DMS53 treated with DMSO at 0.1 percent for 48 hours (cell line): ENCODE measurements at regions not wholly inside any gene's neighbourhood (a gene's known extent, or its start where the extent isn't known, plus 50 kb on each side); places are given as distances from the start of the nearest gene placed in this dataset.
"Not testable (repeated sequence)": the region's sequence is repeated elsewhere in the genome, so short reads cannot be mapped to it uniquely, and the experiment has no call there.

ENCODE experiments used
- DNase-seq: peaks from one replicate; lab custom pipeline; 2025; ENCODE audit not compliant: unreplicated experiment; lab: John Stamatoyannopoulos, UW

DNA sequence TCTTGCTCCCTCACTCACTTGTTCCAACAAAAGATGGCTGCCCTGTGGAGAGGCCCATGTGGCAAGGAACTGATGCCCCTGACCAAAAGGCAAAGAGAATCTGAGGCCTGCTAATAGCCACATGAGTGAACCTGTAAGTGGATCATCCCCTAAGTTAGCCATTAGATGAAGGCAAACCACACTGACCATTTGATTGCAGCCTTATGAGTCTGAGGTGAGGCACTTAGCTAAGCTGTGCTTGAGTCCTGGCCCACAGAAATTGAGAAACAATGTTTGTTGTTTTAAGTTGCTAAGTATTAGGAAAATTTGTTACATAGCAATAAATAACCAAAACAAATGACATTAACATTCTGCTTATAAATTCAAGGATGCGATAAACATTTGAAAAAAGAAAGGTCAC is 100.1 kb upstream of the BET1 start:
- DNase-seq = no peak

DNA sequence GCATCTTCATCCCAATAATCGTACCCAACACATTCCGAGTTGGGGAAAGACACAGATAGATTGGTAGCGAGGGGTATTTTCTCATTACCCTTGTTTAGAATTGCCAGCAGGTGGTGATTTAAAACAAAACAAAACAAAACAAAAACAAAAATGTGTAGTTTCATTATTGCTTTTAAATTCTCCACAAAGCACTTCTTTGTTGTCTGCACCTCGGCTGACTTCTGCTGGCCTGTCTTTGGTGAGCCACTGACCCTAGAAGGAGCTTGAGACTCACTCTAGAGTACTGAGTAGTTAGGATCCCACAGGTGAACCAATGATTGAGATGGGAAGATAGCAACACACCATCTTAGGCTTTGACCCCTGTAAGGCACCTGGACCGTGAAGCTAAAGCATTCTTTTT is 105.4 kb upstream of the BET1 start:
- no peak for DNase-seq

DNA sequence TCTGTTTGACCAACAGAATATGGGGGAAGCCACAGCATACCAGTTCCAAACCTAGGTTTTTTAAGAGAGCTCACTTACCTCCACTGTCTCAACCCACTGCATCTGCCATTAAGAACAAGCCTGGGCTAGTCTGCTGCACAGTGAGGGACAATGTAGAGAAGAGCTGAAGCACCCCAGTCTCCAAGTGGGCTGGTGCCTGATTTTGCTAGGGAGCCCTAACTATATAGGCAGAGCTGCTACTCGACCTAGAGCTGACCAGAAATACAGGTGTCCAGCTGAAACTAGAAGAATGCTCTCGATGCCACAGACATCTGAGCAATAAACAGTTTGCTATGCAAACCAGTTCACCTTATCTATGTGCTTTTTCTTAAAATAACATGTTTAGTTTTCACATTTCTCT is 106.9 kb upstream of the BET1 start:
- no peak for DNase-seq

DNA sequence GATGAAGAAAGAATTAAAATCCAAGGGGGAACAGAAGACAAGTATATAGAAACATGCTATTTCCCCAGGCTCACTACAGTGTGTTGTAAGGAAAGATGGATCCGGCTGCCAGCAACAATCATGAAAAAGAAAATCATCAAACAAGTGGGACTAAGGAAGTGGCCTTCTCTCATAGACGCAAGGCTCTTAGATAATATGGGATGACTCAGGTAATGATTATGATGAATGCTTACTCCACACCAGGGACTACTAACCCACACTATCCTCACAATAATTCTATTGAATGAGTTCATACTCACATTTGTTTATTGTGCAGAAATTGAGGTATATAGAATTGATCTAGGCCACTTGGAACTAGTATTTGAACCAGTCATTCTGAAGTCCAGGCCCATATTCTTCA is 111.2 kb upstream of the BET1 start:
- no peak for DNase-seq

DNA sequence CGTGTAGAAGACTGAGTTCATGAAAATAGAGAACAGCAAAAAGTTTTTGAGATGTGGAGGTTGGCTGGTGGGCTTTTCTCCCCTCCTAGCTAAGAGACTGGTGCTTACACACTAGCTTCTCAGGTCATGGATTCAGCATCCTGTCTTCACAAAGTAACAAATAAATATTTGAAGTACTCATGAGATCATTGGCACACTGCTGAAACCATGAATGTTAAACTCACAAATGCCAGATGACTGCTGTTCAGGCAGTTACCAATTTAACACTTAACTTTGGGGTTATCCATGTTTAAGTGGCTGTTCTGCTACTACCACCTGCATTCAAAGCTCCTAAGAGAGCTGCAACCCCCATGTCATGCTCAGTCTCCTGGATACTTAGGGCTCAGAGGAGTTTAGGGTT is 119.0 kb upstream of the BET1 start:
- DNase-seq = peak; percentile 10

DNA sequence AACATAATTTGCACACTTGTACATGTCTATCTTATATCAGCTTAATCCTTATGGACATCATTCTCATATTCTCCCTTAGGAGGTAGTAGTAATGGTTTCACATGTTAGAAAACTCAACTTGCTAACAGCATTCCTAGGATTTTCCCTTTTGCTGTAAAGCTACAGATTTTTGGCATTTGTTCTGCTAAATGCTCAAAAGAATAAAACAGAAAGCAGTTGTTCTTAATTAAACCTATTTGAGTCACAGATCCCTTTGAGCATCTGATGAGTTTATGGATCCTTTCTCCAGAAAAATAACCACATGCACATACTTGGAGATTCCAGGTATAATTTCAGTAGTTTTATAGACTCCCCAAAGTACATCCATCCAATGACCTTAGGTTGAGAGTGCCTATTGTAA is 122.9 kb upstream of the BET1 start:
- DNase-seq = no peak

DNA sequence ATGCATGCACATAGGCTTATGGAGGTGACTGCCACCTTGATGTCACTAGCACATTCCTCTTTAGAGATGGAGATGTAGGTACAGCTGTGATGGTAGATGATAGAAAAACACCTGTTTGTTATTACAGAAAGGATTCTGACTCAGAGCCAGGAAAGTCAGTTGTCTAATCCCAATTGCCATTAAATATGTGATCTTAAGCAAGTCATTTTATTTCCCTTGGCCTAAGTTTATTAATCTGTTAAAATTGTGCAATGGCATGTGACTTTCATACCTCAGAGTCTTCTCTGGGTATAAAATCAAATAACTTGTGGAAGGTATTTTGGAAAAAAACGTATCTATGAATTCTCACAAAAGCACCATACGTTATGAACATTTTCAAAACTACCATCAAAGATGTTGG is 123.9 kb upstream of the BET1 start:
- DNase-seq = no peak

DNA sequence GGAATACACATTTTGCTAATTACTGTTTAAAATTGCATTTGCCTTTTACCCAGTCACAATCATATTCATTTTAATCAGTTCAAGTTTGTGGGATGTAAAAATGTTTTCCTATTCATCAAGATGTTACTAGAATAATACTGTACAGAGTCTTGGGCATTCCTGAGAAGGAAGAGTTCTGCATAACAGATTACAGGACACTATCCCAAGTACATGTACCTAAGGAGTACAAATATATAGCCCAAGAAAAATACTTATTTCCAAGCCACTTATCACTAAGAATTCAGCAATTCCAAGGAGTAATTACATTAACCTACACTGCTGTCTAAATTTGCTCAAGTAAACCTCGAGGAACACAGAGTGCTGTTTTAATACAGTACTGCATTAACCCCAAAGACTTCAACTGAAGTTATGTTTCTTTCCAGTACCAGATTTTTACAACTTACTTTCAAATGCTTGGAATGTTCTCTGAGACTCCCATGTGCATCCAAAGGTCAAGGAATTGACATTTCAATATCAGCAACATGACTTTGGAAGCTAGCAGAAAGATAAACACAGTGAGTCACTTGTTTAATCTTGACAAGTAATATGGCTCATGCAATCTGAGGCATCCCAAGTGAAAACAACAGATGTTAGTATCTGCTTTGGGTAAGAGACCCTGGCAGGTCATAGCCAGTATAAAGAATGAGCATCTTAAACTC is 125.4 kb upstream of the BET1 start:
- peak; percentile 66 for DNase-seq

DNA sequence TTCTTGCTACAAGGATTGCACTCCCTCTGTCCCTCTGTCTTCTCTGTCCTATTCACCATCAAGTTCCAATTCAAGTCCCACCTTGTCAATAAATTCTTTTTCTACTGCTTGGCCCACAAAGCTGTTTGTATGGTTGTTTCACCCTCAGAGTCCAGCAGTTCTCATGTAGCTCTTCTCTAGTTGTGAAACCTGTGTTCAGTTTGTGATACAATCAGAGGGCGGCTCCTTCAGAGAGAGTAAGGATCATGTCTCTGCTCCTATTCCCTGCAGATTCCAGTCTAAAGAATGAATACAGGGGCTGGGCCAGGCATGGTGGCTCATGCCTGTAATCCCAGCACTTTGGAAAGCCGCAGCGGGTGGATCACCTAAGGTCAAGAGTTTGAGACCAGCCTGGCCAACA is 126.6 kb upstream of the BET1 start:
- no peak for DNase-seq

DNA sequence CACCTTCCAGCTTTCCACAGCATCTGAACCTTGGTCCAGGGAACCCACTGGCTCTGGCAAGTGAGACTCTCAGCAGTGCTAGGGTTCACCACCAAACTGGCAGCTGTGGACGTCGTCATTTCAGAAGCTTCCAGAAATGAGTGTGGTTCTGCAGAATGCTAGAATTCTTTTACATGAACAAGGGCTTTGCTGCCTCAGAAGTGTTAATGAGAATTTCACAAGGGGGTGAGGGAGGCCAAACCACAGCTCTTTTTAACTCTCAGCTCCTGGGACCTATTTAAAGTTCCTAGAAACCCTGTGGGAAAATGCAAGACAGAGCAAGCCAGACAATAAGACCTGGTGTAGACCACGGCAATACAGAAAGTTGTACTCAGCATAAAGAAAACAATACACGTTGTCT is 129.3 kb upstream of the BET1 start:
- DNase-seq = no peak

DNA sequence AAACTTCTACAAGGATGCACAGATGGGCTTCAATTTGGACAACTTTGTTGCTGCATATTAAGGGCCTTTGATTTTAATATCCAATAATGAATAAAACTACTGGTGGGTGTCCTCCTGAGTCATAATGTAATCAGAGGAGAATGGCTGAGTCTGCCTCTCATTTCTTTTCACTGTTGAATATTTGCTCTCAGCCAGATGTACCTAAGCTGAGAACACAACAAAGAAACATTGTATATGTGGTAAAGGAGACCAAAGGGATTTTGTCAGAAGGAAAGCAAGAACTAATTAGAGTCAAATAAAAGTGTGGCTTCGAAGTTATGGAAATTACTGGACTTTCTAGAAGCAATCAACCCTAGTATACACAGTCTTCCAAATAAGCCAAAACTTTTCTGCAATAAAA is 131.0 kb upstream of the BET1 start:
- no peak for DNase-seq

DNA sequence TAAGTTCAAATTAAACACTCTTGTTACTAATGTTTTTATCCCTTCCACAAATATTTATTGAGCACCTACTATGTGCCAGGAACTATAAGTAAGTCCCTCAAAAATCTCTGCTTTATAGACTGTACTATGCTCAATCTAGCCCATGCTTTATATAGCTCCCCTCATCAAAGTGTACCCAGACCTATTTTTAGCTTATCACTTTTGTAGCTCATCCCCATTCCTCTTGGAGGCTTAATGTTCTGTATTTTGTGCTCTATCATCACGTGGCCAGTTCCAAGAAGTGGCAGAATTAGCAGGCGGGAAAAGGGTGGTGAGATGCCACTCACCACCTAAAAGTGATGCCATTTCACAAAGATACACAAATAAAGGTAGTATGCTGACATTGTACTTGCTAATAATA is 138.1 kb upstream of the BET1 start:
- no peak for DNase-seq

DNA sequence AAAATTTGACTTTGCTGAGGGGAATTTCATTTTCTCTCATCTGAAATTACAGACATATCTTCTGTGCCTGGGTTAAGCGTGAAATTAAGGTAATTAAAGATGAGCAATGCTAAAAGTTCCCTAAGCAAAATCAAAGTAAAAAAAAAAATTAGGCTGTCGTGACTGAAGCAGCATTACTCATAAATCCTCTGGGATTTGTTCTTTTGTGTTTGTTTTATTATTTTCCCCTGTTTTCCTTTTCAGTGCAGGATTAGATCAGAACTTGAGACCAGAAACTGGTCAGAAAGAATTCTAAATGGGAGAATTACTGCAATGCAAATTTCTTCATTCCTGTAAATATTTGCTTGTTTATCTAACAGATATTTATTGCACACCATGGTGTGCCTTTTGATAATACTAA is 141.4 kb upstream of the BET1 start:
- DNase-seq = no peak

DNA sequence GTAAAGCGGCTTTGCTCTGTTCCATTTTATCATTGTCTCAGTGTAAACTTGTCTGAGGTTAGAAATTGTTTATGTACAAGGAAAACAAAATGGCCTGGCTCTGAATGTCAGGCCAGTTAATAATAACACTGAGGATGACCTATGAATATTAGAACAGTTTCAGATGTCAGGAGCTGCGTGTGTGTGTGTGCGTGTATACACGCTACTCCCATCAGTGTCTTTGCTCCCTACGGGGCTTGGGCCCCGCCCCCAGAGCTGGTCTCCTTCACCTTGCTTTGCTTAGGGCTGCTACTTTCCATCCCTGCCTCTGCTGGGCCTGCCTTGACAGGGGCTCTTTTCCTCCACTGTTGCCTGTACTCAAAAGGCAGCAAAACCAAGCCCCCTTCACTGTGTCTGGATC is 142.3 kb upstream of the BET1 start:
- no peak for DNase-seq

DNA sequence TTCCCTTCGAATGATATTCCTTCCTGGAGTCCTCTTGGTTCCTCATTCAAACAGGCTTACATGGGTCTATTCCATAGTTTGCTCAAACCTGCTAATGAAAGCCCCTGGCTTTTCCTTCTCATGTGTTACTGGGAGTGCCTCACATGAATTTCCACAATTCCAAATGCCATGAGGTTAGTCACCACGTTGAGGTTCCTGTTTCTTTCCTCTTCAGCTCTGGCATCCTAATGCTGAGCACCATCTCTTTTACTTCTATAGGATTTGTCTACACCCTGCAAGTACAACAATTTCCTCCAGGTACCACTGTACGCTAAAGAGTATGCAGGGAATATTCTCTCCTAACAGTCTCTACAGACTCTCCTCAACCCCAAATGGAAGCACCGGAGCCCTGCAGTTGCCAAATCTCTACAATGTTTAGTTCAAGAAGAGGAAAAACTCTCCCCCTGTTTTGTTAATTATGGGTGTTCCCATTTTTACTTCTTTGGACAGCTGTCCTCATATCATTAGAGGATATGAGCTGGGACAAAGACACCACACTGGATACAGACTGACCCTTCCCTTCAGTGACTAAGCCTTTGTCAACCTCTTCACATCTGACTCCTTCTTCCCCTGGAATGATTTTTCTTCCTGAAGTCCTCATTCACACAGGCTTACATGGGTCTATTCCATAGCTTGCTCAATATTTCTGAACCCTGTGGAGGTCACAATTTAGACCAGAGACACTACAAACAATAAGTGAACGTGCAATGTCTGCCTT is 145.8 kb upstream of the BET1 start:
- no peak for DNase-seq

DNA sequence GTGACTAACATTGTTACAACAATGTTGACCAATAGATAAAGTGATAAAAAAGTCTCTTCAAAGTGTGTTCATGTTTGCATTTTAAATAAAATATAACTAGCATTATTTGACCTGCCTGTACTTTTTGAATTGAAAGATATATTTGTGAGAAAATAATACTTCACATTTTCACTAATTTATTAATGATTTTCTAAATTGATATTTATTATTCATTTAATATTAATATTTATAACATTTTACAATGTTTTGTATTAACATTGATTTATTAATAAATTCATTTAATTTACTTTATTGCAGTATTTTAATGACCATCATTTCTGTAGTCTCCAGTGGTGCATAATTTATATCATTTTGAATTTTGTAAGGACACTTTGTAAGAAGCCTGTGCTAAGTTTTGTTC is 150.0 kb upstream of the BET1 start:
- no peak for DNase-seq

DNA sequence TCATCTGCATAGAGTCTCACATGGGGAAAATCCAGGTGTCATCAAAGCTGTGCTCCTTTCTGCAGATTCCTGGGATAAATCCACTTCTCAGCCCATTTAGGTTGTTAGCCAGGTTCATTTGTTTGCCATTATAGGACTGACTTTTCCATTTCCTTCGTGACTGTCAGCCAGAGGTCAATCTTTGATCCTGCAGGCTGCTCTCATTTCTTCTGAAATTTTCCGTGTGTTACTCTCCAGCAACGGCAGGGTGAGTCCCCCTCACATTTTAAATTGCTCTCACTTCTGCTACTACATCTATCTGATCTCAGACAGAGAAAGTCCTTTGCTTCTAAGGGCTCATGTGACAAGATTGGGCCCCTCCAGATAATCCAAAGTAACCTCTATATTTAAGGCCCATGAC is 150.7 kb upstream of the BET1 start:
- no peak for DNase-seq

DNA sequence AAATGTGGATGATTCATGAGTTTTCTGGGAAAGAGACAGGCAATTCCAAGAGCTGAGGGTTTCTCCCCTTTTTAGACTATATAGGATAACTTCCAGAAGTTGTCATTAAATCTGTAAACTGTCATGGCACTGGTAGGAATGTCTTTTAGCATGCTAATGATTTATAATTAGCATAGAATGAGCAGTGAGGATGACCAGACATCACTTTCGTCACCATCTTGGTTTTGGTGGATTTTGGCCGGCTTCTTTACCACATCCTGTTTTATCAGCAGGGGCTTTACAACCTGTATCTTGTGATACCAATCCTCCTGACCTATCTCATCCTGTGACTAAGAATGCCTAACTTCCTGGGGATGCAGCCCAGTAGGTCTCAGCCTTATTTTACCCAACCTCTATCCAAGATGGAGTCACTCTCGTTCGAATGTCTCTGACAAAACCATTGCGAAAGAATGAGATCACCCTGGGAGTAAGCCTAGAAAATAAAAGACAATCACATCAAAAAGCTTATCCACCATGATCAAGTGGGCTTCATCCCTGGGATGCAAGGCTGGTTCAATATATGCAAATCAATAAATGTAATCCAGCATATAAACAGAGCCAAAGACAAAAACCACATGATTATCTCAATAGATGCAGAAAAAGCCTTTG is 153.6 kb upstream of the BET1 start:
- not testable (repeated sequence) for DNase-seq

DNA sequence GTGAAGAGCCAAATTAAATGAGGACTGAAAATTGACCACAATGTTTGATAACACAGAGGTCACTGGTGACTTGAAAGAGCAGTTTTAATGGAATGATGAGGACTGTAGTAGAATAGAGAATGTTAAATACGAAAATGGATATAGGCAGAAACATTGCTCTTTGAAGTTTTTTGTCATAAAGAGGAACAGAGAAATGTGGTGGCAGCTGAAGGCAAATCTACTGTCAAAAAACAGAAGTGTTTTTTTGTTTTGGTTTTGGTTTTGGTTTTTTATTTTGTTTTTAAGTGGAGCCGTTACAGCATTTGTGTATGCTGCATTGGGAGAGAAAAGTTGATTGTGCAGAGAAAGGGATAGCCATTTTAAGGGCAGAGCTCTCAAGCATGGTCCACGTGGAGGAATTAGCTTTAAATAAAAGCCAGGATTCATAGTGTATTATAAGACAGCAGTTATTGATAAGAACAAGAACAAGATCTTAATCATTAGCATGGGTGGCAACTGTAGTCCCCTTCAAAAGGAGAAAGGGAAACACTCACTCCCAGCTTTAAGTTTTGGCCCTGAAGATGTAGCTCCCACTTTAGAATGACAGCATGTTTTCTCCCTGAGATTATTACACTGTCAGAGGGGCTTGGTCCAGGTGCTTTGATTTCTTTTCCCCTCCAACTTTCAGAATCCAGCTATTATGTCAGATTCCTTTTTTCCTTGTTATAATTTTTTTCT is 156.7 kb upstream of the BET1 start:
- no peak for DNase-seq

DNA sequence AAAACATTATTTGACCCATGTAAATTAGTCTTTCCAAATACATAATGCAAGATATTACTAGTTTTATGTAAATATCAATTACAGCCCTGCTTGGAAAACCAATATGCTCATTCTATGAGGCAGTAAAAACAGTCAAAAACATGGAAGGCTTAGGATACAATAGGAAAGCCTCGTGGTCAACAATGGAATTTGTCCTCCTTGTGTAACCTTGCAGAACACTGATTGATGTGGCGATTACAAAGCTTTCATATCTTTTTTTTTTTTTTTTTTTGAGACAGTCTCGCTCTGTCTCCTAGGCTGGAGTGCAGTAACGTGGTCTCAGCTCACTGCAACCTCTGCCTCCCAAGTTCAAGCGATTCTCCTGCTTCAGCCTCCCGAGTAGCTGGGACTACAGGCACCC is 157.3 kb upstream of the BET1 start:
- DNase-seq = no peak

DNA sequence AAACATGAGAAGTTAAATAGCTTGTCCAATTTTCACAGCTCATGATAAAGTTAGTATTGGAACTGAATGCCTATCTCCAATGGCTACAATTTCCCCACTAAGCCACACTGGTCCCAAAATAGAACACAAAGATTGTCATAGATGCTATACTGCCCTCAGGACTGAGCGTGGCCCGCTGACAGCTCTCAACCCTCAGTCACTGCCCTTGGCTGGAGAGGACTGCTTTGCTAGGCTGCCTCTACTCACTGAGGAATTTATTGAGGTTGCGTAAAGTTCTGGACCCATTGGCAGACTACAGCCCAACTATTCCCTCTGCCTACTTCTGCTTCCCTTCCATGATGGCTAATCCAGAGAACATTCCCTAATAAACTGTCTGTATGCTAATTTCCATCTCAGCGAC is 165.5 kb upstream of the BET1 start:
- no peak for DNase-seq

DNA sequence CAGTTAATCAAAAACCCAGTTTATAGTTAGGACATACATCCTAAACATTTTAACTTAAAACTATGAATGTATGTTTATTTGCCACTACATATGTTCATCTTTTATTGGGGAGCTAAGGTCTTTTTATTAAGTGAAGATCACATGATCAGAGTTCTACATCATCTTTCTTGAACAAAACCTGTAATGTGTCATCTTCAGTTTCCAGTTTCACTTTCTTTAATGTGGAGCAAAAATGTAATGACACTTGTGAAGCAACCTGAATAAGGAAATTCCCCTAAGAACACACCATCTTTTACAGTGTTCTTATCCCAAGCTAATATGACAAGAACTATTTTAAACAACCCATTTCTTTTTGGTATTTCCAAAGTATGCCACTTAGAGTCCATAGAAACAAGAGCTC is 166.7 kb upstream of the BET1 start:
- DNase-seq = no peak
